ENCODE measurements at regions not wholly inside any gene's neighbourhood (a gene's known extent, or its start where the extent isn't known, plus 50 kb on each side); places are given as distances from the start of the nearest gene placed in this dataset.

DNA sequence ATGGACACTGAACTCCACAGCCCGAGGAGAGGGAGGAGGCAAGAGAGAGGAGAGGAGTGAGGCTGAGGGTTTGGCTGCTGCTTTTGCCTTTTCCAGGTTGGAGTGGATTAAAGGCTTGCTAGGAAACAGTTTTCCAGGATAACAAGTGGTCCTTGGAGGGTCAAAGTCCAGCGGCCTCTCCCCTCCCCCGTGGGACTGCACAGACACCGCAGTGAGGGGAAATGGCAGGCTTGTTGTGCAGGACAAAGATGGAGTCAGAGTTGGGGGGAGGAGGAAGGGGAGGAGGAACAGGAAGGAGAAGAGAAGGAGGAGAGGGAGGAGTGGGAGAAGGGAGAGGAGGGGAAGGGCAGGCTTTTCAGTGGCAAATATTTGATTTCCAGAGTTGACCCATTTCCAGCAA, 245.5 kb downstream of the RBM19 start:
- no peak for TF ChIP-seq POLR2A (IDR thresholded peaks at IDR 0.05)
- TF ChIP-seq, protein P1, sequence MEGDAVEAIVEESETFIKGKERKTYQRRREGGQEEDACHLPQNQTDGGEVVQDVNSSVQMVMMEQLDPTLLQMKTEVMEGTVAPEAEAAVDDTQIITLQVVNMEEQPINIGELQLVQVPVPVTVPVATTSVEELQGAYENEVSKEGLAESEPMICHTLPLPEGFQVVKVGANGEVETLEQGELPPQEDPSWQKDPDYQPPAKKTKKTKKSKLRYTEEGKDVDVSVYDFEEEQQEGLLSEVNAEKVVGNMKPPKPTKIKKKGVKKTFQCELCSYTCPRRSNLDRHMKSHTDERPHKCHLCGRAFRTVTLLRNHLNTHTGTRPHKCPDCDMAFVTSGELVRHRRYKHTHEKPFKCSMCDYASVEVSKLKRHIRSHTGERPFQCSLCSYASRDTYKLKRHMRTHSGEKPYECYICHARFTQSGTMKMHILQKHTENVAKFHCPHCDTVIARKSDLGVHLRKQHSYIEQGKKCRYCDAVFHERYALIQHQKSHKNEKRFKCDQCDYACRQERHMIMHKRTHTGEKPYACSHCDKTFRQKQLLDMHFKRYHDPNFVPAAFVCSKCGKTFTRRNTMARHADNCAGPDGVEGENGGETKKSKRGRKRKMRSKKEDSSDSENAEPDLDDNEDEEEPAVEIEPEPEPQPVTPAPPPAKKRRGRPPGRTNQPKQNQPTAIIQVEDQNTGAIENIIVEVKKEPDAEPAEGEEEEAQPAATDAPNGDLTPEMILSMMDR (IDR thresholded peaks at IDR 0.05): no peak
